Hematopoietic multipotent progenitor cell treated with erythropoietin and hydrocortisone succinate and interleukin-3 and kit ligand, for 8 days (in vitro differentiated cells): ENCODE measurements at regions not wholly inside any gene's neighbourhood (a gene's known extent, or its start where the extent isn't known, plus 50 kb on each side); places are given as distances from the start of the nearest gene placed in this dataset.
"Not testable (repeated sequence)": the region's sequence is repeated elsewhere in the genome, so short reads cannot be mapped to it uniquely, and the experiment has no call there.

Experiments
- DNase-seq: peaks from one replicate; pipeline ENCODE4 v3.0.0-alpha.2; 2015

GRCh38 chr3:127412578-127413317, 124.9 kb upstream of the PRR20G start:
- DNase-seq, result no peak

GRCh38 chr3:127411875-127412274, 124.0 kb upstream of the PRR20G start:
- DNase-seq, result not testable (repeated sequence)

DNA sequence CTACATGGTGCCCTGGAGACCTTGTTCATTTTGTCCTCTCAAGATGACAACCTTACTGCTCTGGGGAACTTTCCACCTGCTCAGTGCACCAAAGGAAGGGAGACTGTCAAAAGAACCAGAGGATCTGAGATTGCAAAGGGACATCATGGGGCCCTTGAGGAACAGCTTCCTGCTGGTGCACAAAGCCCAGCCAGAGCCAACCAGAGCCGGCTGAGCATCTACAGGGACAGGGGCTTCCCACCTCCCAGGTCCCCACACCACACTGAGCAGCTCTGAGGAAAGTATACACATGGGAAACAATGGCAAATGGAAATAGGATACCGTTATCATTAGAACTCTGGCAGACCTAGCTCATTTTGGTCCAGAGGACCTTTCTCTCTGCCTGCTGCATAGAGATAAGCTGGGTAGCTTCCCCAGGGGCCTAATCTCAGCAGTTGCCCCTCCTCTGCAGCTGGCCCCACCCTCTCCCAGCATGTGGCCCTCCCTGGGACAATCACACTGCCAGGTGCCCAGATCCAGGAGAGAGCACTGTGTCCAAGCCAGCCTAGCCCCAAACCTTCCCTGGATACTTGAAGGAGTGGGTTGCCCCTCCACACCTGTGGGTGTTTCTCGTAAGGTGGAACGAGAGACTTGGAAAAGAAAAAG, 123.4 kb upstream of the PRR20G start:
- DNase-seq, result peak; percentile 85

GRCh38 chr3:127410678-127411077, 122.8 kb upstream of the PRR20G start:
- DNase-seq, result no peak

- no peak for DNase-seq
These were observed 122.3 kb upstream of the PRR20G start for GRCh38 chr3:127410137-127410488.

DNA sequence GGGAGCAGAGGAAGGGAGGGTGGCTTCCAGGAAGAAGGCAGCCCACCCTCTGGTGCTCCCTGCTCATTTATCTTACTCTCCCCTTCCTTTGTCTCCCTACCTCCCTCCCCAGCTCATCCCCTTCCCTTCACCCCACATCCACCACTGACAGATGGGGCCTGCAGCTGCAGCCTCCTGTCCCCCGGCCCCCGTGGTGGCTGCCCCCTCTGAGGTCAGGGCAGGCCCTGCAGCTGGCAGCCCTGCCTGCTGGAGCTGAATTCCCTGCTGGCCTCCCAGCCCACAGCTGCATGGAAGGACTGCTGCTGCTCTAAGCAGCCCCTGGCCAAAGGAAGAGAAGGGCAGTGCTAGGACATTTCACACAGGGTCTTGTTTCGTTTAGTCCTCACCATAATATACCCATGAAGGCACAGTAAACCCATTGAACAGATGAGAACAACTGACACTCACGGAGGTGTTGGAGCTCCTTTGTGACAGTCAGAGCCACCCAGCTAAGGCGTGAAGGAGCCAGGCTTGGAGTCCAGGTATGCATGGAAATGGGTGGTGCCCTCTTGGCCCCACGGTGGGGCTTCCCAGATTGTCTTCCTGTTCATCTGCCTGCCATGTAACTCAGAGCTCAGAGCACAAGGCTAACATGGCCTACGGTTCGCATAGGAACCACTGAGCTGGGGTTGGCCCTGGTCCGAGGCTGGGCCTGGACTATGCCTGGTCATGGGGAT, 121.7 kb upstream of the PRR20G start:
- DNase-seq, result no peak

GRCh38 chr3:127408684-127409420, 121.0 kb upstream of the PRR20G start:
- no peak for DNase-seq

GRCh38 chr3:127408022-127408683, 120.3 kb upstream of the PRR20G start:
- DNase-seq, result no peak

DNA sequence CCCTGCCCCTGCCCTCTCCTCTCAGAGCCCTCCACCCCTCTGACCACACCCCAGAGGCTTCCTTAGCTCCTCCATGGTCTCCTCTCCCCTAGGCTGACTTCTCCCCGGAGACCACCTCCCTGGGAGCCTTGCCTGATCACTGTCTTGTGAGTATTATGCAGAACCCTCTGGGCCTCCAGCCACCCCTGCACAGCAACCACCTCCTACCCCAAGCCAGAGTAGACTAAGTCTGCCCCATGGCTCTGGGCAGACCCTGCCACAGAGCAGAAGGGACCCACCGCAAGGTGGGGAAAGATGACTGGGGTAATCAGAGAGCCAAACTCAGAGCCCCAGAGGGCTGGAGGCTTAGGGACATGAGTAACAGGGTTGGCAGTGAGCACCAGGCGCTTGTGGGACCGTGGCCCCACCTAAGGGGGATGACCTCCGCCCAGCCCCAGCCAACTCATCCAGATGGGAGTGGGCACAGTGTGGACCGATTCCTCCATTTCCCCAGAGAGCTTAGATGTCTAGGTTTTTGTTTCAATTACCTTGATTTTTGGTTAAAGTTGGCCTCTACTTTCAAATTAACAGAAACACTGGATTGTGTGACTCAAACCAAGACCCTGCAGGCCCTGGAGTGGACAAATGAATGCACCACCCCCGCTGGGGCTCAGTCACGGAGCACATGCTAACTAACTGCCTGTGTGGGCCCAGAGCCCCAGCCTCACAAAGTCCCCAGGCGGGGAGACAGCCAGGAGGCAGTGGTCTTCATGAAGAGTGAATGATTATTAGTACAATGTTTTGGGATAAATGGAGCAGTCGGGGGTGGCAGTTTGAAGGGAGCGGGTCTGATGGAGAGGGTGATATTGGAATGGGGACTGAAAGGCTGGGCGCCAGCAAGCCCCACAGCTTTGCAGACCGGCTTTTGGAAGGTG, 119.4 kb upstream of the PRR20G start:
- DNase-seq, result no peak

- peak; percentile 58 for DNase-seq
These were observed 118.6 kb upstream of the PRR20G start for GRCh38 chr3:127406309-127407025.

- DNase-seq, result no peak
These were observed 117.9 kb upstream of the PRR20G start for GRCh38 chr3:127405791-127406190.

- DNase-seq, result no peak
These were observed 117.3 kb upstream of the PRR20G start for GRCh38 chr3:127405010-127405598.

DNA sequence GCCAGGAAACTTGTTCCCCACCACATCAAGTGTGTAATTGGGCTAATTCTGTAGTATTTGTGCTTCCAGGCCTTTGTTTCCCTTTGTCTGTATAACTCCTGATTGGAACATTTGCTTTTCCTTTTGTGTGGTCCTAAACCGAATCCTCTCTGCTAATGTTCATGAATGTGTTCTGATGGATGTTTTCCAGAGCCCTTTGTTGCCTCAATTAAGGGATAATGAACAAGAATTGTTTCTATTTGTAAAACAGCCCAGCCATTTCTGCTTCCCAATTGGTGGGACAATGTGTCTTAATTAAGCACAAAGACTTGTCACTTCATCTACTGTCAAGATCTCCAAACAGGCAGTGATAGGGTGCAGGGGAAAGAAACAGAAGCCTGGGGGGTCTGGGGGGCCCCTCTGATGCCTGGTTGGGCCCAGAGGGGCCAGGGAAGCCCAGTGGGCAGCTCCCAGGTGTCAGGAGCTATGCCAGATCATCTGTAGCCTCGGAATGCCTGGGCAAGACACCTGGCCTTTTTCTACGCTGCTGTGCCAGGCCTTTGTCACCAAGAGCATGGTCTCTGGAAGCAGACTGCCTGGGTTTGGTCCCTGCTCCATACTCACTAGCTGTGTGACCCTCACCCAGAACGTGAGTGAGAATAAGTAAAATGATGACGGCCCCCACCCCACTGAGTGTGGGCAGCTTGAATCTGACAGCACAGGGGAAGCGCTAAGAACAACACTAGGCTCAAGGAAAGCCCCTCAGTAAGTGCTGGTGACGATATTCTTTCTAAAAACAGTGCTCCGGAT, 116.6 kb upstream of the PRR20G start:
- no peak for DNase-seq

GRCh38 chr3:127403795-127404194, 115.9 kb upstream of the PRR20G start:
- no peak for DNase-seq

- no peak for DNase-seq
These were observed 111.3 kb upstream of the PRR20G start for GRCh38 chr3:127399154-127399553.

DNA sequence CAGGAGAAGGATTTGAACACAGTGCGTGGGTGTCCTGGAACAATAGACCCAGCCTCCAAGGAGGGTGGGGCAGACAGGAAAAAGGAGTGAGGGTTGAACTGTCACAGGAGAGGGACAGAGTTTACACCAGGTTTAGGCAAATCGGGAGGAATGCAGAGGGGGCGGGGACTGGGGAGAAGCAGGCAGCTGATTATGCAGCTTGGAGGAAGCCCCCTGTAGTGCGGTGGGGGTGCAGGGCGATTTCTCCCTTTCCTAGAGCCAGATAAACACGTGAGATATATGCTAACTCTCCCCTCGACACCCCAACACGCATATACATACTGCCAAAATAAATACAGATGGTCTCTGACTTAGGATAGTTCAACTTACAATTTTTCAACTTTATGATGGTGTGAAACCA, 108.6 kb upstream of the PRR20G start:
- no peak for DNase-seq

- no peak for DNase-seq
These were observed 108.0 kb upstream of the PRR20G start for GRCh38 chr3:127395663-127396355.

- DNase-seq, result no peak
These were observed 107.3 kb upstream of the PRR20G start for GRCh38 chr3:127394984-127395662.

DNA sequence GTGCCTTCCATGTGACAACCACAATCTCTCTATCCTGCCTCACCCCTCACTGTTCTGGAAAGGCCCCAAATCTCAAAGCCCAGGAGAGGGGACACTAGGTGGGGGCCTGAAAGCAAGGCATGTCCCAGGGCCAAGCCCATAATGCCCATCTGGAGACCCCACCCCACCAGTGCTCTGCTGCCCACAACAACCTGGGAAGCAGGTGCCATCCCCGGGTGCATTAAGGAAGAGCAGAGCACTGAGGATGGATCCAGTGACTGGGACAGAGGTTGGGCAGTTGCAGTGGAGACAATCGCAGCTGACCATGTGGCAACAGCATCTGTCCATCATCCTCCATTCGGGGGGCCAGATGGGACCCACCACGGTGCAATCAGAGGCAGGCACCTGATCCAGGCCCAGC, 106.2 kb upstream of the PRR20G start:
- DNase-seq, result no peak
